ENCODE measurements at regions not wholly inside any gene's neighbourhood (a gene's known extent, or its start where the extent isn't known, plus 50 kb on each side); places are given as distances from the start of the nearest gene placed in this dataset.

- H3K27ac ChIP-seq (replicated peaks), result no peak overlapping the region
- no peaks in the 10 kb centered on the region for H3K27me3 ChIP-seq (ENCODE audit: insufficient read depth, poor library complexity, severe bottlenecking)
- H3K4me3 ChIP-seq (replicated peaks; ENCODE audit: insufficient read depth, low read length), result no peak overlapping the region
- DNase-seq (ENCODE audit: low read depth in 1 of 2, low spot score in 1 of 2), result no peak
- TF ChIP-seq POLR2AphosphoS5 (IDR thresholded peaks at IDR 0.05; ENCODE audit: low read depth), result no peak
- no peak for TF ChIP-seq GABPA (IDR thresholded peaks at IDR 0.05; ENCODE audit: low read depth)
- no peak for TF ChIP-seq SPI1 (IDR thresholded peaks at IDR 0.05; ENCODE audit: borderline replicate concordance, low read depth)
- TF ChIP-seq CTCF (IDR thresholded peaks at IDR 0.05; ENCODE audit: insufficient read depth, low read length), result no peak
- TF ChIP-seq REST (IDR thresholded peaks at IDR 0.05; ENCODE audit: insufficient replicate concordance, low read depth), result no peak
These were observed 254.1 kb upstream of the ZNF717 start for GRCh38 chr3:76039431-76039830.

GRCh38 chr3:76040946-76041345 is 255.6 kb upstream of the ZNF717 start:
- TF ChIP-seq POLR2AphosphoS5 (IDR thresholded peaks at IDR 0.05; ENCODE audit: low read depth) (no peak), SPI1 (IDR thresholded peaks at IDR 0.05; ENCODE audit: borderline replicate concordance, low read depth) (no peak), GABPA (IDR thresholded peaks at IDR 0.05; ENCODE audit: low read depth) (no peak)
- no peak overlapping the region for H3K27ac ChIP-seq (replicated peaks)
- no peak overlapping the region for H3K4me3 ChIP-seq (replicated peaks; ENCODE audit: insufficient read depth, low read length)
- DNase-seq (ENCODE audit: low read depth in 1 of 2, low spot score in 1 of 2), result no peak
- H3K27me3 ChIP-seq (ENCODE audit: insufficient read depth, poor library complexity, severe bottlenecking), result no peaks in the 10 kb centered on the region

DNA sequence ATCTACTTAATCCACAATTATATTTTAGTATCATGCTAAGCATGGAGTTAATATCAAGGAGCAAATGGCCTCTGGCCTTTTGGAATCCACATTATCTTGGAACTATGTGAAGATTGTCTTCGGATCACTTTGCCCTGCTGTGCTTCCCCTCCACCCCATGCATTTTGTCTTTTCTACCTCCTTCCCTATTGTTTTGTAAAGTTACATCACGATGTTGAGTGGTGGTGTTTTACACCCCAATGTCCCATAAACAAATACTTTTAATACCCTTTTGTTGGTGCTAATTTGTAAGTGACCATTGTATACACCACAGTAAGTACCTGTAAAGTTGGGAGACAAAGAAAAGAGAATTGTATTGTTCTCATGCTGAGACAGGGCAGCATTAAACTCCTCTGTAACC is 258.4 kb upstream of the ZNF717 start:
- Histone ChIP-seq H3K27me3 (ENCODE audit: insufficient read depth, poor library complexity, severe bottlenecking) (no peaks in the 10 kb centered on the region), H3K4me3 (replicated peaks; ENCODE audit: insufficient read depth, low read length) (no peak overlapping the region), H3K27ac (replicated peaks) (no peak overlapping the region)
- no peak for DNase-seq (ENCODE audit: low read depth in 1 of 2, low spot score in 1 of 2)
- TF ChIP-seq SPI1 (IDR thresholded peaks at IDR 0.05; ENCODE audit: borderline replicate concordance, low read depth), result no peak
- no peak for TF ChIP-seq REST (IDR thresholded peaks at IDR 0.05; ENCODE audit: insufficient replicate concordance, low read depth)
- no peak for TF ChIP-seq POLR2AphosphoS5 (IDR thresholded peaks at IDR 0.05; ENCODE audit: low read depth)
- TF ChIP-seq GABPA (IDR thresholded peaks at IDR 0.05; ENCODE audit: low read depth), result no peak
- no peak for TF ChIP-seq CTCF (IDR thresholded peaks at IDR 0.05; ENCODE audit: insufficient read depth, low read length)

GRCh38 chr3:76044601-76045600 is 259.6 kb upstream of the ZNF717 start:
- TF ChIP-seq POLR2AphosphoS5 (IDR thresholded peaks at IDR 0.05; ENCODE audit: low read depth) (no peak), CTCF (IDR thresholded peaks at IDR 0.05; ENCODE audit: insufficient read depth, low read length) (peak; percentile 27), REST (IDR thresholded peaks at IDR 0.05; ENCODE audit: insufficient replicate concordance, low read depth) (no peak), SPI1 (IDR thresholded peaks at IDR 0.05; ENCODE audit: borderline replicate concordance, low read depth) (no peak), GABPA (IDR thresholded peaks at IDR 0.05; ENCODE audit: low read depth) (no peak)
- no peaks in the 10 kb centered on the region for H3K27me3 ChIP-seq (ENCODE audit: insufficient read depth, poor library complexity, severe bottlenecking)
- peak in 1 of 2 experiments; percentile 5 for DNase-seq (ENCODE audit: low read depth in 1 of 2, low spot score in 1 of 2)
- H3K27ac ChIP-seq (replicated peaks), result no peak overlapping the region
- no peak overlapping the region for H3K4me3 ChIP-seq (replicated peaks; ENCODE audit: insufficient read depth, low read length)

Measured in HL-60 (cell line).